ENCODE measurements at regions not wholly inside any gene's neighbourhood (a gene's known extent, or its start where the extent isn't known, plus 50 kb on each side); places are given as distances from the start of the nearest gene placed in this dataset.
"Not testable (repeated sequence)": the region's sequence is repeated elsewhere in the genome, so short reads cannot be mapped to it uniquely, and the experiment has no call there.

- no peak for TF ChIP-seq CTCF (IDR thresholded peaks at IDR 0.05)
- Histone ChIP-seq H3K36me3 (no peaks in the 10 kb centered on the region), H3K4me3 (ENCODE audit: low read depth in 1 of 2, low read length in 1 of 2) (no peak overlapping the region), H3K27ac (no peak overlapping the region), H3K9me3 (no peaks in the 10 kb centered on the region), H3K4me1 (ENCODE audit: control insufficient read depth in 1 of 2, insufficient read depth in 1 of 2, low read depth in 1 of 2, low read length in 1 of 2) (no peaks in the 10 kb centered on the region), H3K27me3 (peaks cover 31% of the 10 kb centered on the region)
Measured at GRCh38 chr14:51597261-51598001, 54.3 kb upstream of the FRMD6 start.

- H3K9me3 ChIP-seq, H3K27ac ChIP-seq: not testable (repeated sequence)
Measured at GRCh38 chr14:51598924-51599600, 52.6 kb upstream of the FRMD6 start.

GRCh38 chr14:51600658-51601057 is 51.1 kb upstream of the FRMD6 start:
- Histone ChIP-seq H3K4me1 (ENCODE audit: control insufficient read depth in 1 of 2, insufficient read depth in 1 of 2, low read depth in 1 of 2, low read length in 1 of 2) (no peaks in the 10 kb centered on the region), H3K9me3 (no peaks in the 10 kb centered on the region), H3K27ac (no peak overlapping the region), H3K27me3 (peaks cover 14% of the 10 kb centered on the region), H3K4me3 (ENCODE audit: low read depth in 1 of 2, low read length in 1 of 2) (no peak overlapping the region), H3K36me3 (no peaks in the 10 kb centered on the region)
- TF ChIP-seq CTCF (IDR thresholded peaks at IDR 0.05) = no peak

More at GRCh38 chr14:51598924-51599600, 52.6 kb upstream of the FRMD6 start:
- not testable (repeated sequence) for H3K36me3 ChIP-seq; H3K4me3 ChIP-seq (ENCODE audit: low read depth in 1 of 2, low read length in 1 of 2); H3K4me1 ChIP-seq (ENCODE audit: control insufficient read depth in 1 of 2, insufficient read depth in 1 of 2, low read depth in 1 of 2, low read length in 1 of 2)
- H3K27me3 ChIP-seq = peaks cover 14% of the 10 kb centered on the region
